GM18861 (cell line): ENCODE measurements at regions not wholly inside any gene's neighbourhood (a gene's known extent, or its start where the extent isn't known, plus 50 kb on each side); places are given as distances from the start of the nearest gene placed in this dataset.

Experiments used
- ATAC-seq: cut with Tn5 transposase; IDR thresholded peaks from one replicate; pipeline ENCODE4 v1.9.1; 2021; ENCODE audit not compliant: unreplicated experiment

GRCh38 chr10:77710759-77711682, 73.4 kb upstream of the KCNMA1 start:
- ATAC-seq = peak; percentile 93

- ATAC-seq = peak; percentile 37
Measured at GRCh38 chr10:77710081-77710551, 72.5 kb upstream of the KCNMA1 start.

GRCh38 chr10:77707570-77707969, 70.0 kb upstream of the KCNMA1 start:
- no peak for ATAC-seq

- ATAC-seq = no peak
Measured at GRCh38 chr10:77702166-77702565, 64.6 kb upstream of the KCNMA1 start.

- no peak for ATAC-seq
Measured at GRCh38 chr10:77700086-77700485, 62.5 kb upstream of the KCNMA1 start.

DNA sequence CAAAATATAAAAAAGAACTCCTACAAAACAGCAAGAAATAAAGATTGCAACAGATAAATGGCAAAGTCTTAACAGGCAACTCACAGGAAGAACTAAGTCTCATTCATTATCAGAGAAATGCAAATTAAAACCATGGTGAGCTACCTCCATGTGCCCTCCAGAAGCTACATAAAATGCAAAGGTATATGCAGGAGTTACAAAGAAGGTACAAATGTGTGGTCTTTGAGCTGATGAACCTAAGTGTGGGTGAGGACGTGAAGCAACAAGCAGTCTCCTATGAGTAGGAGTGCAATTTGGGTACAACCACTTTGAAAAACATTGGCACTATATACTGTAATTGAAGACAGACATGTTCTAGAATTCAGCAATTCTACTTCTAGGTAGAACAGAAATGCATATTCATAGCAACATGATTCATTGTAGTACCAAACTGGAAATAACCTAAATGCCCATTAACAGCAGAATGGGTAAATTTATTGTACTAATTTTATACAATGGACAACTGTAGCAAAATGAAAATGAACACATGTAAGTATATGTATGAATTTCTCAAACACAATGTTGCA, 61.6 kb upstream of the KCNMA1 start:
- peak; percentile 42 for ATAC-seq

- ATAC-seq = no peak
Measured at GRCh38 chr10:77698267-77698931, 60.8 kb upstream of the KCNMA1 start.

GRCh38 chr10:77696584-77696983, 59.0 kb upstream of the KCNMA1 start:
- ATAC-seq = no peak

DNA sequence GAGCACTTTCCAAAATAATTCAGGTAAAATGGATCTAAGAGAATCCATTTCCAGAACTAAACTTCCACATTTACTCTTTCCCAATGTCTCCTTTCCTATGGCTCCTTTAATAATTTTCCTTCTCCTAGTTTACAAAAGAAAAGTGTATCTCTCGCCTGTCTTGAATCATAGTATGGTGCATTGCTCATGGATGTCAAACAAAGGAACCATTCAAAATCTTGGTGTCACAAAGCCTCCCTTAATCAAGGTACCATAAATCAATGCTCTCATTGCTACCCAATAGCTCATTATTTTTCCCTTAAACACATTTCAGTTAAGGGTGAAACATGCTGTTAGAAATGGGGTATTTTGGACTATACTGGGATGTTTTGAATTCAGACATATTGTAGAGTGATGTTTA, 57.6 kb upstream of the KCNMA1 start:
- no peak for ATAC-seq

- no peak for ATAC-seq
Measured at GRCh38 chr10:77692782-77693181, 55.2 kb upstream of the KCNMA1 start.

DNA sequence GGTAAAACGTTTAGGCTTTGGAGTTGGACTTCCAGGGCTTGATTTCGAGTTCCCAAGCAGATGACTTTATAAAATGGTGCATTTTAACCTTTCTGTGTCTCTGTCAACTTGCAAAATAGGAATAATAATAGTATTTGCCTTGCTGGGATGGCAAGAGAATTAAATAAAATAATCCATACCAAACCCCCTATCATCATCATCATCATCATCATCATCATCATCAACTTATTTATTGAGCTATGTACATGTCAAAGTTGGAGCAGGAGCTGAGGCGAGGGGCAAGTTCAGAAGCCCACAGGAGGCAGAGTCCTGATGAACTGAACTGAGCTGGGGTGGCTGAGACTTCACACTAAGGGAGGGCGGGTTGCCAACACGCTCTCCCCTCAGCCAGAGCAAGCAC, 51.7 kb upstream of the KCNMA1 start:
- ATAC-seq = no peak

- ATAC-seq = no peak
Measured at GRCh38 chr10:77687621-77688020, 50.0 kb upstream of the KCNMA1 start.
